ENCODE measurements at regions not wholly inside any gene's neighbourhood (a gene's known extent, or its start where the extent isn't known, plus 50 kb on each side); places are given as distances from the start of the nearest gene placed in this dataset.

DNA sequence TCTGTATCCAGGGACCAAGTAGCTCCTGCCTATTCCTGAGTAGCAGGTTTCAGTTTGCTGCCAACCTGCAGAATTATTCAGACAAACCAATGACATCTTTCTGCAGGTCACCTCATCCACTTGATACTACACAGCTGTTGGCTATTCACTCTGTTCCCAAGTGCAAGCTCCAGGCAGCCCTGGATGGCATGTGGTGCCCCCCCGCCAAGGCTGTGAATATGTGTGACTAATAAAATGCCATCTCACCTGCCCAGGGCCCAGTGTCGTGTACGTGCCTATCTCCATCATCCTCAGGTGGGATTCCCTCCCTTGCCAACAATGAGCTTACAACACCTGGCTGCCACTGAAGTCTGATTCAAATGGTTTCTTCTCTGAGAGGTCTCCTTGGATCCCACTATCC is 125.8 kb downstream of the RAB11FIP2 start (continued):
- TF ChIP-seq CTCF (conservative IDR thresholded peaks at IDR 0.05; ENCODE audit: low read depth in 2 of 2): no peak

DNA sequence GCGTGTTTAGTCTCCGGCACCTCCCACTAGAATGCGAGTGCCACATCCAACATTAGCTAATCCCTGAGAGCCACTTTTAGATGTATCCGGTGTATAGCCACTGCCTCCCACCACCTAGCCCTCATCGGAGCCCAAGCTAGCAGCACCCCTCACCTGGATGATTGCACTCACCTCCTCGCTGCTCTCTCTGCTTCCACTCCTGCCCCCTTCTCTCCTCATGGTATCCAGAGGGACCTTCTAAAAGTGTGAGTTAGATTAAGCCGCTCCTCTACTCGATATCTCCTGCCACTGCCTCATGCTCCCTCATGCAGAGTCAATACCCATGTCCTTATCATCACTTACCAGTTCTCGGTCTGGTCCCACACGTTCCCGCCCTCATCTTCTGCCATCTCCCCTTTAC is 125.3 kb downstream of the RAB11FIP2 start:
- no peak overlapping the region for H3K27ac ChIP-seq (ENCODE audit: low read depth)
- H3K36me3 ChIP-seq (ENCODE audit: insufficient read depth): no peaks in the 10 kb centered on the region
- no peak overlapping the region for H3K4me3 ChIP-seq
- no peak overlapping the region for H3K4me3 Mint-ChIP-seq
- no peak for ATAC-seq
- H3K4me2 ChIP-seq: no peak overlapping the region
- no peaks in the 10 kb centered on the region for H3K4me1 ChIP-seq (ENCODE audit: insufficient read depth)
- no peak overlapping the region for H2AFZ ChIP-seq
- H3K27me3 Mint-ChIP-seq (ENCODE audit: insufficient read depth, low read depth, poor library complexity): no peaks in the 10 kb centered on the region
- H3K36me3 Mint-ChIP-seq (ENCODE audit: low read depth): no peaks in the 10 kb centered on the region
- H4K20me1 ChIP-seq (replicated peaks; ENCODE audit: insufficient read depth): no peaks in the 10 kb centered on the region
- no peak overlapping the region for H3K27ac Mint-ChIP-seq
- no peaks in the 10 kb centered on the region for H3F3A ChIP-seq (replicated peaks; ENCODE audit: low read depth)
- H3K4me1 Mint-ChIP-seq: peaks cover 2% of the 10 kb centered on the region; the same call in 1 of the 3 replicates
- H3K27me3 ChIP-seq (ENCODE audit: insufficient read depth): no peaks in the 10 kb centered on the region
- H3K9me2 ChIP-seq (ENCODE audit: insufficient read depth): no peaks in the 10 kb centered on the region; the same call in 1 of the 2 replicates
- no peaks in the 10 kb centered on the region for H3K9me3 Mint-ChIP-seq
- no peaks in the 10 kb centered on the region for H3K79me2 ChIP-seq (replicated peaks; ENCODE audit: insufficient read depth)
- no peak for DNase-seq (ENCODE audit: low spot score)
- TF ChIP-seq ZNF331 (CRISPR knock-in tag; IDR thresholded peaks at IDR 0.05; ENCODE audit: low read depth) (no peak), JUNB (IDR thresholded peaks at IDR 0.05; ENCODE audit: unreplicated experiment) (no peak), EZH2phosphoT487 (IDR thresholded peaks at IDR 0.05; ENCODE audit: unreplicated experiment) (no peak), CREB1 (CRISPR knock-in tag; IDR thresholded peaks at IDR 0.05; ENCODE audit: low read depth) (no peak), REST (IDR thresholded peaks at IDR 0.05; ENCODE audit: unreplicated experiment) (no peak), POLR2AphosphoS5 (IDR thresholded peaks at IDR 0.05; ENCODE audit: low read depth) (no peak), ETS1 (IDR thresholded peaks at IDR 0.05) (no peak), ZNF462 (CRISPR knock-in tag; IDR thresholded peaks at IDR 0.05) (no peak), STAT1 (IDR thresholded peaks at IDR 0.05; ENCODE audit: unreplicated experiment) (no peak), EZH2 (IDR thresholded peaks at IDR 0.05; ENCODE audit: low read depth, unreplicated experiment) (no peak), NANOG (IDR thresholded peaks at IDR 0.05; ENCODE audit: borderline replicate concordance) (no peak)

Data from GM23338 (cell line).